HCT116 (cell line): ENCODE measurements at regions not wholly inside any gene's neighbourhood (a gene's known extent, or its start where the extent isn't known, plus 50 kb on each side); places are given as distances from the start of the nearest gene placed in this dataset.

Source experiments
- ATAC-seq: fragments of 200-7000 bp; cut with Tn5 transposase; 2 replicates; pipeline ENCODE4 v1.9.1; 2020; ENCODE audit warnings: mild to moderate bottlenecking, moderate library complexity
- BruUV-seq: library from RNA; stranded (reverse); fragments of 400-500 nt; replicated peaks from 2 replicates; lab custom pipeline; 2021; lab: Mats Ljungman, UMichigan
- CTCF ChIA-PET: fragments of 300-600 bp; sonication (Branson Sonifier 250); formaldehyde crosslinking; loops from one replicate; lab custom pipeline; 2021; ENCODE audit warnings: antibody characterized with exemption; lab: Charles Lee
- POLR2A ChIA-PET: fragments of 300-600, 350-600 bp; sonication (Branson Sonifier 250); formaldehyde crosslinking; loops from one replicate; lab custom pipeline; 2021; ENCODE audit warnings: antibody characterized with exemption; lab: Charles Lee
- RAD21 ChIA-PET, 2 experiments: fragments of 300-600 bp; sonication (Branson Sonifier 250); formaldehyde crosslinking; loops; one replicate each; lab custom pipeline; 2023; ENCODE audit warnings: low total read pairs in 2 of 2; ENCODE audit not compliant: uncharacterized antibody in 2 of 2, unreplicated experiment in 2 of 2, low non-redundant PET in 1 of 2; lab: Charles Lee
- DNase-seq: peaks from one replicate; pipeline ENCODE4 v3.0.0-alpha.2; 2010; ENCODE audit warnings: low read depth, low spot score
- H2AFZ ChIP-seq: fragments of 200-600 bp; shearing (Covaris generic), sonication (generic); 2 replicates; pipeline ENCODE4 v1.6.1; 2017; ENCODE audit warnings: low read depth, mixed run types, mixed read lengths, antibody characterized with exemption, low read length; ENCODE audit not compliant: poor library complexity, severe bottlenecking
- H3K27ac ChIP-seq: 2 replicates; pipeline ENCODE4 v1.5.1; 2012; ENCODE audit warnings: low read depth, low read length
- H3K27me3 ChIP-seq: fragments of 200-600 bp; sonication (generic); 2 replicates; pipeline ENCODE4 v1.6.1; 2016; ENCODE audit warnings: mixed run types, low read length, mixed read lengths; ENCODE audit not compliant: insufficient read depth
- H3K36me3 ChIP-seq, 2 experiments: fragments of 200-500 bp in 1 of 2; fragments of 200-600 bp in 1 of 2; sonication (Bioruptor generic) in 1 of 2; sonication (generic) in 1 of 2; 2 replicates each; pipeline versions ENCODE4 v1.5.1 to v1.6.1; 2014 to 2016; ENCODE audit warnings: low read length in 2 of 2, inconsistent platforms in 1 of 2, mixed read lengths in 1 of 2, mixed run types in 1 of 2; ENCODE audit not compliant: insufficient read depth in 2 of 2, control insufficient read depth in 1 of 2
- H3K4me1 ChIP-seq, 2 experiments: fragments of 200-600 bp in 1 of 2; sonication (generic) in 1 of 2; 2 replicates each; pipeline versions ENCODE4 v1.5.1 to v1.6.1; 2012 to 2017; ENCODE audit warnings: low read length in 2 of 2, inconsistent platforms in 1 of 2, mild to moderate bottlenecking in 1 of 2, mixed read lengths in 1 of 2, mixed run types in 1 of 2, moderate library complexity in 1 of 2; ENCODE audit not compliant: insufficient read depth in 2 of 2, control insufficient read depth in 1 of 2
- H3K4me2 ChIP-seq: fragments of 200-600 bp; sonication (generic); 2 replicates; pipeline ENCODE4 v1.6.1; 2017; ENCODE audit warnings: mixed run types, low read length, mixed read lengths
- H3K4me3 ChIP-seq, 2 experiments: fragments of 200-600 bp in 1 of 2; sonication (generic) in 1 of 2; replicated peaks in 1 of 2; 2 replicates each; pipeline ENCODE4 v1.5.1; 2011 to 2016; ENCODE audit warnings: low read length in 2 of 2, control low read depth in 1 of 2, low read depth in 1 of 2, mild to moderate bottlenecking in 1 of 2, mixed read lengths in 1 of 2, mixed run types in 1 of 2
- H3K79me2 ChIP-seq: fragments of 200-600 bp; sonication (generic); 2 replicates; pipeline ENCODE4 v1.6.1; 2017; ENCODE audit warnings: mild to moderate bottlenecking, mixed run types, low read length, moderate library complexity, mixed read lengths; ENCODE audit not compliant: insufficient read depth
- H3K9ac ChIP-seq: fragments of 200-600 bp; sonication (generic); 2 replicates; pipeline ENCODE4 v1.6.1; 2016; ENCODE audit warnings: low read length, mixed read lengths
- H3K9me2 ChIP-seq: fragments of 200-600 bp; sonication (generic), shearing (Covaris generic); 2 replicates; pipeline ENCODE4 v1.6.1; 2017; ENCODE audit warnings: mixed run types, mild to moderate bottlenecking, moderate library complexity; ENCODE audit not compliant: insufficient read depth
- H3K9me3 ChIP-seq, 2 experiments: fragments of 200-500 bp in 1 of 2; fragments of 200-600 bp in 1 of 2; sonication (Bioruptor generic) in 1 of 2; sonication (generic) in 1 of 2; 2 replicates each; pipeline ENCODE4 v1.6.1; 2014 to 2017; ENCODE audit warnings: low read length in 2 of 2, mixed read lengths in 2 of 2, inconsistent platforms in 1 of 2, low read depth in 1 of 2, mild to moderate bottlenecking in 1 of 2, mixed run types in 1 of 2, moderate library complexity in 1 of 2; ENCODE audit not compliant: control insufficient read depth in 1 of 2, insufficient read depth in 1 of 2
- H4K20me1 ChIP-seq: fragments of 200-600 bp; sonication (generic), shearing (Covaris generic); 2 replicates; pipeline ENCODE4 v1.6.1; 2017; ENCODE audit warnings: mixed run types, mild to moderate bottlenecking, moderate library complexity; ENCODE audit not compliant: insufficient read depth
- CBX3 ChIP-seq: IDR thresholded peaks from 2 replicates; pipeline ENCODE4 v1.6.1; 2012; ENCODE audit warnings: low read depth
- CEBPB ChIP-seq: IDR thresholded peaks from 2 replicates; pipeline ENCODE4 v1.6.1; 2012; ENCODE audit warnings: low read depth
- ELF1 ChIP-seq: IDR thresholded peaks from 2 replicates; pipeline ENCODE4 v1.6.1; 2012; ENCODE audit warnings: low read depth, borderline replicate concordance
- EZH2 ChIP-seq: fragments of 200-600 bp; sonication (generic); IDR thresholded peaks from 2 replicates; pipeline ENCODE4 v1.6.1; 2017; ENCODE audit warnings: antibody characterized with exemption, mixed run types
- POLR2A ChIP-seq: IDR thresholded peaks from 2 replicates; pipeline ENCODE4 v1.7.0; 2011; ENCODE audit warnings: borderline replicate concordance; ENCODE audit not compliant: insufficient read depth, insufficient read length; ENCODE audit errors: extremely low read depth
- SP1 ChIP-seq: IDR thresholded peaks from 2 replicates; pipeline ENCODE4 v1.6.1; 2012; ENCODE audit warnings: low read depth
- TCF7L2 ChIP-seq: IDR thresholded peaks from 2 replicates; pipeline ENCODE4 v1.7.0; 2011; ENCODE audit warnings: borderline replicate concordance, inconsistent platforms; ENCODE audit not compliant: insufficient read depth, insufficient read length; ENCODE audit errors: extremely low read depth
- ZFX ChIP-seq: fragments of 450-650 bp; IDR thresholded peaks from 2 replicates; pipeline ENCODE4 v1.6.1; 2017
- ZNF274 ChIP-seq: fragments of 200-500 bp; sonication (Bioruptor generic); IDR thresholded peaks from 2 replicates; pipeline ENCODE4 v1.6.1; 2014; ENCODE audit warnings: mild to moderate bottlenecking, low read depth, low read length, inconsistent platforms
- intact Hi-C: fragments of 100-400 bp; cut with micrococcal nuclease; formaldehyde crosslinking; loops from 2 replicates; pipeline ENCODE4 v1.10.0; 2022
- TF ChIP-seq, protein P1 (sequence below): IDR thresholded peaks from 2 replicates; pipeline ENCODE4 v1.6.1; 2011; ENCODE audit warnings: mild to moderate bottlenecking, low read length, moderate library complexity; ENCODE audit not compliant: insufficient replicate concordance; ENCODE audit errors: extremely low read depth
- TF ChIP-seq, protein P2 (sequence below): IDR thresholded peaks from 2 replicates; pipeline ENCODE4 v1.6.1; 2012; ENCODE audit warnings: low read depth

DNA sequence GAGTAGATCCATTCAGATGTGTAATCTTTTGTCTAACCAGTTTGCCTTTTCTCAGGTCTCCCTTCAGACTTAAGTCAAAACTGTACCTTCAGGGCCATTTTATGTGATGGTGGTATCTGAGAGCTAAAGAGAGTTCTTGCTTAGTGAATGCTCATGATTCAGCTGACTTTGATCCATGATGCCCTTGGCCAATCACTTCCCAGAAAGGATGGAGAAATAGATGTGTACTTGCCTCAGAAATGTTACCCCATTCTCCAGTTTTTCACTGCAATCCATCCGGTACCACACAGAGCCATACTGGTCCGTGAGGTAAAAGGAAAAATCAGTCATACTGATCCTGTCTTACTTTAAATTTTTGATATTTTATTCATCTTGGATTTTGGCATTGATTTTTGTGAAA, 234.8 kb upstream of the PIK3C3 start (continued):
- TF ChIP-seq, protein P1, sequence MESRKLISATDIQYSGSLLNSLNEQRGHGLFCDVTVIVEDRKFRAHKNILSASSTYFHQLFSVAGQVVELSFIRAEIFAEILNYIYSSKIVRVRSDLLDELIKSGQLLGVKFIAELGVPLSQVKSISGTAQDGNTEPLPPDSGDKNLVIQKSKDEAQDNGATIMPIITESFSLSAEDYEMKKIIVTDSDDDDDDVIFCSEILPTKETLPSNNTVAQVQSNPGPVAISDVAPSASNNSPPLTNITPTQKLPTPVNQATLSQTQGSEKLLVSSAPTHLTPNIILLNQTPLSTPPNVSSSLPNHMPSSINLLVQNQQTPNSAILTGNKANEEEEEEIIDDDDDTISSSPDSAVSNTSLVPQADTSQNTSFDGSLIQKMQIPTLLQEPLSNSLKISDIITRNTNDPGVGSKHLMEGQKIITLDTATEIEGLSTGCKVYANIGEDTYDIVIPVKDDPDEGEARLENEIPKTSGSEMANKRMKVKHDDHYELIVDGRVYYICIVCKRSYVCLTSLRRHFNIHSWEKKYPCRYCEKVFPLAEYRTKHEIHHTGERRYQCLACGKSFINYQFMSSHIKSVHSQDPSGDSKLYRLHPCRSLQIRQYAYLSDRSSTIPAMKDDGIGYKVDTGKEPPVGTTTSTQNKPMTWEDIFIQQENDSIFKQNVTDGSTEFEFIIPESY, result no peak
- TF ChIP-seq CBX3 (no peak), EZH2 (no peak)
- TF ChIP-seq, protein P2, sequence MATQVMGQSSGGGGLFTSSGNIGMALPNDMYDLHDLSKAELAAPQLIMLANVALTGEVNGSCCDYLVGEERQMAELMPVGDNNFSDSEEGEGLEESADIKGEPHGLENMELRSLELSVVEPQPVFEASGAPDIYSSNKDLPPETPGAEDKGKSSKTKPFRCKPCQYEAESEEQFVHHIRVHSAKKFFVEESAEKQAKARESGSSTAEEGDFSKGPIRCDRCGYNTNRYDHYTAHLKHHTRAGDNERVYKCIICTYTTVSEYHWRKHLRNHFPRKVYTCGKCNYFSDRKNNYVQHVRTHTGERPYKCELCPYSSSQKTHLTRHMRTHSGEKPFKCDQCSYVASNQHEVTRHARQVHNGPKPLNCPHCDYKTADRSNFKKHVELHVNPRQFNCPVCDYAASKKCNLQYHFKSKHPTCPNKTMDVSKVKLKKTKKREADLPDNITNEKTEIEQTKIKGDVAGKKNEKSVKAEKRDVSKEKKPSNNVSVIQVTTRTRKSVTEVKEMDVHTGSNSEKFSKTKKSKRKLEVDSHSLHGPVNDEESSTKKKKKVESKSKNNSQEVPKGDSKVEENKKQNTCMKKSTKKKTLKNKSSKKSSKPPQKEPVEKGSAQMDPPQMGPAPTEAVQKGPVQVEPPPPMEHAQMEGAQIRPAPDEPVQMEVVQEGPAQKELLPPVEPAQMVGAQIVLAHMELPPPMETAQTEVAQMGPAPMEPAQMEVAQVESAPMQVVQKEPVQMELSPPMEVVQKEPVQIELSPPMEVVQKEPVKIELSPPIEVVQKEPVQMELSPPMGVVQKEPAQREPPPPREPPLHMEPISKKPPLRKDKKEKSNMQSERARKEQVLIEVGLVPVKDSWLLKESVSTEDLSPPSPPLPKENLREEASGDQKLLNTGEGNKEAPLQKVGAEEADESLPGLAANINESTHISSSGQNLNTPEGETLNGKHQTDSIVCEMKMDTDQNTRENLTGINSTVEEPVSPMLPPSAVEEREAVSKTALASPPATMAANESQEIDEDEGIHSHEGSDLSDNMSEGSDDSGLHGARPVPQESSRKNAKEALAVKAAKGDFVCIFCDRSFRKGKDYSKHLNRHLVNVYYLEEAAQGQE, result no peak
- TF ChIP-seq, all 23 proteins: peak for 0

DNA sequence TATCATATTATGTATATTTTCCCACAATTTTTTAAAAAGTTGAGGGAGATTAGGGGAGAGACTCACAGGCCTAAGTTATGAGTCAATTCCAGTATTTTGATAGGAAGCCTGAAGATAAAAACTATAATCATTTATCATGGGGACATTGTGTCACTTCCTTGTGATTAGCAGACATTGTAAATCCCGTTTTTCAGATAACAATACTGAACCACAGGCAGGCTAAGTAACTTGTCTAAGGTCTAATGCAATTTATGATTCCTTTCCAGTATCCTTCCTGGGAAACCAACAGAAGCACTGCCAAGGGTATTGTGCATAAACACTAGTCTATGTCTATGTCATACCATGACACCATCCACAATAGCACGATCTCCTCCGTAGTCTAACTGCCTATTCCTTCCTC, 235.2 kb upstream of the PIK3C3 start:
- Histone ChIP-seq H3K9me2 (no peaks in the 10 kb centered on the region), H3K9me3 (peaks cover 7 to 20% of the 10 kb centered on the region in 2 experiments; a peak in 2 of 4 replicates), H4K20me1 (no peaks in the 10 kb centered on the region), H3K4me2 (no peak overlapping the region), H3K4me1 (no peaks in the 10 kb centered on the region), H3K4me3 (no peak overlapping the region), H3K27ac (no peak overlapping the region), H3K27me3 (no peaks in the 10 kb centered on the region), H3K36me3 (no peaks in the 10 kb centered on the region), H3K9ac (no peak overlapping the region), H2AFZ (no peak overlapping the region), H3K79me2 (no peaks in the 10 kb centered on the region)
- ATAC-seq (no peak), DNase-seq (no peak)
- CTCF ChIA-PET, result no interaction called here
- RAD21 ChIA-PET, result no interaction called here
- TF ChIP-seq SP1 (no peak), POLR2A (no peak), CEBPB (no peak), EZH2 (no peak), ELF1 (no peak), ZFX (no peak), TCF7L2 (no peak), ZNF274 (no peak)
- TF ChIP-seq, protein P1, result no peak
- POLR2A ChIA-PET, result no interaction called here
- BruUV-seq, result no TSS peak
- intact Hi-C loops, result no loop called here
